GM21360 (cell line): ENCODE measurements at regions not wholly inside any gene's neighbourhood (a gene's known extent, or its start where the extent isn't known, plus 50 kb on each side); places are given as distances from the start of the nearest gene placed in this dataset.

Source experiments
- ATAC-seq: cut with Tn5 transposase; IDR thresholded peaks from one replicate; pipeline ENCODE4 v1.9.1; 2021; ENCODE audit warnings: mild to moderate bottlenecking, moderate library complexity; ENCODE audit not compliant: unreplicated experiment

DNA sequence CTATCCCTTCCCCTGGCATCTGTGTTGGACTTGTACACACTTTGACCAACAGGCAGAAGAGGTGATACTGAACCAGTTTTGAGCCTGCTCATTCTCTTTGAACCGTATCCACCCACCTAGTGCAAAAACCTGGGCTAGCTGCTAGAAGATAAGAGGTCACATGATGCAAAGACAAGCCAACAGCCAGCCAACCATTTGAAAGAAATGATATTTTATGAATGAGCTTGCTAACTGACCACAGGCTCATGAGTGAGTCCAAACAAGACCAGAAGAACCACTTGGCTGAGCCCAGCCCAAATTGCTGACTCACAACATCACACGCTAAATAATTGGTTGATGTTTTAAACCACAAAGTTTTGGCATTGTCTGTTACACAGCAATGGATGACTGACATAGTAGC is 74.0 kb upstream of the CTNNB1 start:
- no peak for ATAC-seq

DNA sequence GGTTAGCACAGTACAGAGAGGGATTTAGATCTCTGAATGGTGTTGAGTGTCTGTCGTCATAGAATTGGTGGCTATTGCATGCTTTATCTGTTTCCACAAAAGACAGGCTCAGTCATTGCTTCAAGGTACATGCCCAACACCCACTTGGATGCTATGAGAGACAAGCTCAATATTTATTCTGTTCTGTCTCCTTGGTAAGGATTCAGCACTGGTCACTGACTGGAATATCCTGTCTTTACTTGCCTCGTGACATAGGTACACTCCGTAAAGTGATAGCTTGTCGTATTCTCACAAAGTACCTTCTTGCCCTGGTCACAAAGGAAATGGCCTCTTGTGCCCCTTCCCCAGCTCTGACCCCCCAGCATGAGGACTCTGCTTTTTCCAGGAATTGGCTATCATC is 72.8 kb upstream of the CTNNB1 start:
- ATAC-seq: no peak

DNA sequence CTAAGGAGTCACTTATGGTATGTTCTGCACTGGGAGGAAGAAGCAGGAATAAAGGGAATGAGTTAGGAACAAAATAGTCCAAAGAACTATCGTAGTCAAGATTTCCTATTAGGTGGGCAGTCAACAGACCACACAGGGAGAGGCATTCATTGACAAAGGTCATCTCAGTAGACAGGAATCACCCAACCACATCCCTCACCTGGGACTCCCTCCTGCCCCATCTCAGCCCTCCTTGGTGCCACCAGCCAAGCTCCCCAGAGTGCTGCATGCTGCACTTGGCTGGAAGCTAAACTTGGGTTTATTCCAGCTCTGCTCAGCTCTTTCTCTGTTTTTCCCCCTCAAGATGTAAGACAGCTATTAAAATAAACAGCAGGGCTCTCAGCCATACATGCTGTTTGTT is 72.3 kb upstream of the CTNNB1 start:
- ATAC-seq: no peak

DNA sequence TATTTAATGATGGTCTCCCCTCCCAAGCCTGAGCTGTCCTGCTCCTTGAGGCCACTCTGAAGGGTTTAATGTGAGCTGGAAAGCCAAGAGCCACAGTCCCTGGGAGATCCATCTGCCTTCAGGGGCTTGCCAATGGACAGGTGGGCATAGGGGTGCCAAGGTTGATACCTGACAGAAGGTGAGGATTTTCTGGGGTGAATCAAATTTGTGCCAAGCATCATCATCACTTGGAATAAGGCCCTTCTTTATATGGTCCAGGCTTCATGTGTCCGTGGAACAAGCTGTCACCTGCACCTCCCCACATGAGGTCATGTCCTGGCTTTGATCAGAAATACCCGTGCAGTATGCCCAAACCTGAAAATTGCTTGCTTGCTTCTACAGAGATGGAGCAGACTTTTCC is 71.9 kb upstream of the CTNNB1 start:
- ATAC-seq: no peak

DNA sequence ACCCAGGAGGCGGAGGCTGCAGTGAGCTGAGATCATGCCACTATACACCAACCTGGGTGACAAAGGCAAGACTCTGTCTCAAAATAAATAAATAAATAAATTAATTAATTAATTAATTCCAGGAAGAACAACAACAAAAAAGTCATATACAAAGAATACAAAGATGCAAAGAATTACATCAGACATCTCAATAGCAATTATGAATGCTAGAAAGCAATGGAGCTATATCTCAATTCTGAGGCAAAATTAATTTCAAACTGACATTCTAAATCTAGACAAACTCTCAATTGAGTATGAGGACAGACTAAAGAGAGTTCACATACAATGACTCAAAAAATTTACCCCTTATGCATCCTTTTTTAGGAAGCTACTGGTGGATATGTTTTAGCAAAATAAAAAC is 69.6 kb upstream of the CTNNB1 start:
- no peak for ATAC-seq

DNA sequence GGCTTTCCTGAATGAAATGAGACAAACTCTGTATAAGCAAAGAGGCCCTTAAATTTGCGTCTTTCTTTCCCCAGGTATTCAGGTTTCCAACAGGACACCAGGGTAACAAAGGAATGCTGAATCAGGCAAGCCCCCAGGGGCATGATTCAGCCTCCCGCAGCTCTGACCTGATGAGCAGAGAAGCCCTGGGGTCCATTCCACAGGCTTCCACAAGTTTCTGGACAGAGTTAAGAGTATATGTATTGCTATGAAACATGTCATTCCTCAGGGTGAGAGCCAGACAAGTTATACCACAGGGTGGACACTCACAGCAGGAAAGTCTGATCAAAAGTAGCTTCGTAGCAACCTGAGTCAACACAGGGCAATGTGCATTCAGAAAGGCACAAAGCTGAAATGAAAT is 68.1 kb upstream of the CTNNB1 start:
- no peak for ATAC-seq

DNA sequence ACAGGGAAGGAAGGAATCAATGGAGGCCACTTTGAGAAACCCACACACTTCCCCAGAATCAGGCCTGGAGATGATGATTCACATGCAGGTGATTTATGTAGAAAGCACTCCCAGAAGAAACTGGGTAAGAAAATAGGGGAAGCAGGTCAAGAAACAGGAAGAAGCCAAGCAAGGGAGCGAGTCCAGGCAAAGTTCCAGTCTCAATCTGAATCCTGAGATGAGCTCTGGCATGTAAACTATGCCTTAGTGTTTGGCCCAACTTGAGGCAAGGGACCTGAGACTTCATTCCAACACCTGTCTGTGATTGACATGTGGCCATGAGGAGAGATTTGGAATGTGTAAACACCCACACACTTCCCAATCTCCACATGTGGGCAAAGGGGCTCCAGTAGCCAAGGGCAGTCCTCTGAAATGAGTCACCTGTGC is 61.6 kb upstream of the CTNNB1 start:
- no peak for ATAC-seq

DNA sequence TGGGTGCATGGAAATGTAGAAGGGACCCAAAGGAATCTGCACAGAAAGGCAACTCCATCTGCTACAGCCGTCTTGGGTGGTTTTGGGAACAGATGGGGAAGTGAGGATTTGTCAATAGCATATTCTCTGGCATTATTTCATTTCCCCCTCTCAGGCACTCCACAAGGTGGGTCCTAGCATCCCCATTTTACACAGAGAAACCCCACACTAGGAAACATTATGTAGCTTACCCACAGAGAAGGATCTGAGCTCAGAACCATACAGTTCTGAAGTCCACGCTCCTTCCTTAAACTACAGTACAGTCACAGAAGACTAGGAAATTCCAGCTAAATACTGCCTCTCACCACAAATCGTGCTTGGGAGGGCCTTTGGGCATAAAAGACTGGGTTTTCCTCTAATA is 61.2 kb upstream of the CTNNB1 start:
- ATAC-seq: no peak

GRCh38 chr3:41138601-41139000 is 60.7 kb upstream of the CTNNB1 start:
- ATAC-seq: no peak

DNA sequence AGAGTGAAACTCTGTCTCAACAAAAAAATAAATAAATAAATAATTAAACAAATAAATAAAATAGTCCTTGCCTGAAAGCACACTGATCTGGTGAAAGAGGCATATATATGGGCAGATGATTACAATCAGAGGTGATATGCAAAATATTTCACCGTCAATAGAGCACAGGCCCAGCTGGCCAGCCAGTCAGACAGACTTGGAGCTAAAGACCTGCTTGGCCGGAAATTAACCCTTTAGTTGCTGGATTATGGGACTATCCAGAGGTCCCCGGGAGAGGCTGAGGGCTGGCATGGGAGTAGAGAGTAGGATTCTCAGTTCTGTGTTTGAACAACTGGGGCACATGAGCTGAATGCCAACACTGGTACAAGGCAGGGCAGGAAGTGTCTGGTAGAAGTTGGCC is 59.1 kb upstream of the CTNNB1 start:
- no peak for ATAC-seq

- no peak for ATAC-seq
Measured at GRCh38 chr3:41141433-41142167, 57.7 kb upstream of the CTNNB1 start.

DNA sequence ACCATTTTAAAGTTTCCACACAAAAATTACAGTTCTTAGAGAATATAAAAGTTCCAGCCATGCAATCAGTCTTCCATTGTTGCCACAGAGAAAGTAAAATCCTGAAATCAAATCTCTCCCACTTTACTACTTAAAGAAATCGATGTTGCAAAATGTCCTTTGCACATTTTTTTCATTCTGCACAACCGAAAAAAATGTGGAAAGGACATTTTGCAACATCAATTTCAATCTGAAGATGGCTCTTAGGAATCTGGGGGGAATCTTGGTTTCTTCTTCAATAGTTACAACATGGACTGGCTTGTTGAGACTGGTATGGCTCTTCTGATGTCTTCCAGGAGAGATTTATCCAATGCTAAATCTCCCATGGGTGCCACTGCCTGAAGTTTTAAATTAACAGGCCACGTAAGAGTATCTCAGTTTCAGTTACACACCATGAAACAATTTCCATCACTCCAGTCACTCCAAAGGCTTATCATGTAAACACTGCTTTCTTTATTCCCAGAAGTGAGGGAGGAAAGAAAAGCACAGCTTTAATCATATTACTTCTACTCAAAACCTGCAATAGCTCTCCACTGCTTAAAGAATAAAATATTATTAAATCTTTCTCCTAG is 55.8 kb upstream of the CTNNB1 start:
- ATAC-seq: no peak

DNA sequence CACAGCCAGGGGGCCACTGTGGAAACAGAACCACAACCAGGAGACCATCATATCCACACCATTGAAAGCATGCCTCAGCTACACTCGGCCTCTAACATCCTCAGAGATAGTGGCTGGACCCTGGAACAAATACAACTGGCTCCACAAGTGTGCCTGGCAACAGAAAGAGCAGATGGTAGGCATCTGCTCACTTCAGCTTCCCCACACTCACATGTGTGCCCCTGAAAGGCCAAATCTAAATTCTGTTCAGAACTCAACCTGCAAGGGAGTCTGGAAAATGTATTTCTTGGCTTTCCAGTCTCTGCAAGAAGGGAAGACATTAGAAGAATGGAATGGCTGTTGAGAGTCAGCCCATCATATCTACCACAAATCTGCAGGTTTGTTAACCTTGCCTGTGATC is 54.7 kb upstream of the CTNNB1 start:
- no peak for ATAC-seq

GRCh38 chr3:41148478-41148877 is 50.8 kb upstream of the CTNNB1 start:
- no peak for ATAC-seq

- ATAC-seq: no peak
Measured at GRCh38 chr3:41148901-41149300, 50.4 kb upstream of the CTNNB1 start.
